H1 (cell line): ENCODE measurements at regions not wholly inside any gene's neighbourhood (a gene's known extent, or its start where the extent isn't known, plus 50 kb on each side); places are given as distances from the start of the nearest gene placed in this dataset.

Source experiments
- CHD7 ChIP-seq: fragments of 300-600 bp; sonication (generic); IDR thresholded peaks from 2 replicates; pipeline ENCODE4 v1.7.1; 2012; ENCODE audit warnings: low read length, moderate library complexity, mild to moderate bottlenecking, inconsistent platforms; ENCODE audit not compliant: insufficient replicate concordance
- SIN3A ChIP-seq, 2 experiments: IDR thresholded peaks in 1 of 2; conservative IDR thresholded peaks in 1 of 2; 2 replicates each; pipeline ENCODE4 v1.6.1; 2011 to 2012; ENCODE audit warnings: low read length in 2 of 2, improper control_type of control experiment in 1 of 2, low read depth in 1 of 2, mild to moderate bottlenecking in 1 of 2
- SIRT6 ChIP-seq: IDR thresholded peaks from one replicate; pipeline ENCODE4 v1.7.1; 2012; ENCODE audit warnings: low read length, inconsistent platforms

GRCh38 chr1:68551459-68551858 lies 54.6 kb upstream of the DEPDC1 start (continued):
- TF ChIP-seq CHD7: no peak
- no peak for TF ChIP-seq SIRT6
- TF ChIP-seq SIN3A (conservative IDR thresholded peaks at IDR 0.05 in 1 of 2, IDR thresholded peaks at IDR 0.05 in 1 of 2; ENCODE audit: low read depth in 1 of 2, low read length in 2 of 2): no peak
